ENCODE measurements at regions not wholly inside any gene's neighbourhood (a gene's known extent, or its start where the extent isn't known, plus 50 kb on each side); places are given as distances from the start of the nearest gene placed in this dataset.

GRCh38 chr22:22371031-22371541, 126.5 kb downstream of the VPREB1 start:
- H3K4me3 ChIP-seq: no peak overlapping the region
- intact Hi-C loops (cut with DNase I; ENCODE audit: low total_unique reads) (no loop called here), in situ Hi-C loops (cut with MboI; ENCODE audit: low sequenced_read_pairs in 4 of 4) (no loop called here)
- no peaks in the 10 kb centered on the region for H3K4me1 ChIP-seq
- no peak overlapping the region for H3K27ac ChIP-seq
- TF ChIP-seq, protein P1, sequence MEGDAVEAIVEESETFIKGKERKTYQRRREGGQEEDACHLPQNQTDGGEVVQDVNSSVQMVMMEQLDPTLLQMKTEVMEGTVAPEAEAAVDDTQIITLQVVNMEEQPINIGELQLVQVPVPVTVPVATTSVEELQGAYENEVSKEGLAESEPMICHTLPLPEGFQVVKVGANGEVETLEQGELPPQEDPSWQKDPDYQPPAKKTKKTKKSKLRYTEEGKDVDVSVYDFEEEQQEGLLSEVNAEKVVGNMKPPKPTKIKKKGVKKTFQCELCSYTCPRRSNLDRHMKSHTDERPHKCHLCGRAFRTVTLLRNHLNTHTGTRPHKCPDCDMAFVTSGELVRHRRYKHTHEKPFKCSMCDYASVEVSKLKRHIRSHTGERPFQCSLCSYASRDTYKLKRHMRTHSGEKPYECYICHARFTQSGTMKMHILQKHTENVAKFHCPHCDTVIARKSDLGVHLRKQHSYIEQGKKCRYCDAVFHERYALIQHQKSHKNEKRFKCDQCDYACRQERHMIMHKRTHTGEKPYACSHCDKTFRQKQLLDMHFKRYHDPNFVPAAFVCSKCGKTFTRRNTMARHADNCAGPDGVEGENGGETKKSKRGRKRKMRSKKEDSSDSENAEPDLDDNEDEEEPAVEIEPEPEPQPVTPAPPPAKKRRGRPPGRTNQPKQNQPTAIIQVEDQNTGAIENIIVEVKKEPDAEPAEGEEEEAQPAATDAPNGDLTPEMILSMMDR (IDR thresholded peaks at IDR 0.05 in 4 of 5, conservative IDR thresholded peaks at IDR 0.05 in 1 of 5): no peak
- no peak for TF ChIP-seq POLR2A (IDR thresholded peaks at IDR 0.05)
- peaks cover 0 to 7% (median 0%) of the 10 kb centered on the region in 3 donors for H3K27me3 ChIP-seq
- ATAC-seq: no peak
- no peaks in the 10 kb centered on the region for H3K9me3 ChIP-seq
- DNase-seq: no peak
- no peaks in the 10 kb centered on the region for H3K36me3 ChIP-seq

DNA sequence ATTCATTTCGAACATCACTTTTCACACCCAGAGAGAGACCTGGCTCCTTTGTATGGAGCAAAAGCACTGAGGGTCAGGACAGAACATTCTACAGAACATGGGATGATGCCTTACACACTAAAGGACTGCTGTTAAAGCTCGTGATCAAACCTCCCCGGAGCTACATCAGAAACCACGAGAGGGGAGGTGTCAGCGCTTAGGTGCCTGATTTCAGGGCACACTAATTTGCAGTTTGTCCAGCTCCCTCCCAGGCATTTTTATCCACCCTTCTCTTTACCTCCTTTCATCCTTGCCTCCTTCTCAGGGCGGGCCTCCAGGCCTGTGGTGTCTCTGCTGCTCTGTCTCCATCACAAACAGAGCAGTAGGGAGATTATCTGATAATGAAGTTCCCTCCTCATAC, 127.5 kb downstream of the VPREB1 start:
- Histone ChIP-seq H3K4me1 (no peaks in the 10 kb centered on the region), H3K4me3 (no peak overlapping the region), H3K36me3 (no peaks in the 10 kb centered on the region), H3K27ac (no peak overlapping the region), H3K27me3 (peaks cover 0 to 4% (median 0%) of the 10 kb centered on the region in 3 donors), H3K9me3 (no peaks in the 10 kb centered on the region)
- intact Hi-C loops (cut with DNase I; ENCODE audit: low total_unique reads) (no loop called here), in situ Hi-C loops (cut with MboI; ENCODE audit: low sequenced_read_pairs in 4 of 4) (no loop called here)
- no peak for DNase-seq
- ATAC-seq: no peak
- TF ChIP-seq, protein P1 (IDR thresholded peaks at IDR 0.05 in 4 of 5, conservative IDR thresholded peaks at IDR 0.05 in 1 of 5): no peak
- TF ChIP-seq POLR2A (IDR thresholded peaks at IDR 0.05): no peak

DNA sequence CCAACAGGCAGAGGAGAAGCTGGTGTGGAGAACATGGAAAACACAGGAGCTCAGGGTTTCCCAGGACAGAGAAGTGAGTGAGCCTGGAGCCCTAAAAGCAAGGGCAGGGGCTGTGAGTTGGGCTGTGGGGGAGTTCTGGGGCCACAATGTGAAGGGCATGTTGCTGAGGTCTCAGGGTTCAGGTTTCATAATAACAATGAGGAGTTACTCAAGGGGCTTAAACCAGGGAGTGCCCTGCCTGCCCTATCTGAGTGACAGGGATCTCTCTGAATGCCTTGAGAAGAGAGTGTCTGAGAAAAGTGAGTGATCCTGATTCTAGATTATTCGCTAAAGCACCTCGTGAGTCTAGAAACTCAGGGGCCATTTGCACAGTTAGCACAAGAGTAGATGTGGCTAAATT, 129.6 kb downstream of the VPREB1 start:
- intact Hi-C loops (cut with DNase I; ENCODE audit: low total_unique reads): no loop called here
- no peak overlapping the region for H3K27ac ChIP-seq
- no peak overlapping the region for H3K4me3 ChIP-seq
- H3K4me1 ChIP-seq: no peaks in the 10 kb centered on the region
- no peaks in the 10 kb centered on the region for H3K9me3 ChIP-seq
- in situ Hi-C loops (cut with MboI; ENCODE audit: low sequenced_read_pairs in 4 of 4): no loop called here
- peaks cover 0 to 4% (median 0%) of the 10 kb centered on the region in 3 donors for H3K27me3 ChIP-seq
- H3K36me3 ChIP-seq: no peaks in the 10 kb centered on the region
- no peak for TF ChIP-seq POLR2A (IDR thresholded peaks at IDR 0.05)
- TF ChIP-seq, protein P1 (IDR thresholded peaks at IDR 0.05 in 4 of 5, conservative IDR thresholded peaks at IDR 0.05 in 1 of 5): no peak
- DNase-seq (no peak), ATAC-seq (no peak)

DNA sequence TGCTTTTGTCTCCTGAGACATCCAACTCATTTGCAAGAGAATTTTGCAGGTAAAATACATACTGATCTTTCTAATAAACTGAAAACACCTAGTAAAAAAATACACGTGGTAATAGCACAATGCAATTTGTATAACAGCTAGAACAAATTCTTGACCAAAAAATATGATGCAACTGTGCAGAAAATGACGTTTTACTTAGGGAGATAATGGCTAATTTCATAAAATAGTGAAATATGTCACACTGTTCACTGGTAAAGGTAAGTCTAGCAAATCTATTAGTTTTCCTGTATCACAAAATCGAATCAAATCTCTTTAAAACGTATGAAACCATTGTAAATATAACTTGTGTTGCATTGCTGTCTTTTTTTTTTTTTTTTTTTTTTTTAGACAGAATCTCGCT, 130.0 kb downstream of the VPREB1 start:
- no peak for DNase-seq
- in situ Hi-C loops (cut with MboI; ENCODE audit: low sequenced_read_pairs in 4 of 4): no loop called here
- Histone ChIP-seq H3K4me1 (no peaks in the 10 kb centered on the region), H3K9me3 (no peaks in the 10 kb centered on the region), H3K4me3 (no peak overlapping the region), H3K27me3 (peaks cover 0 to 4% (median 0%) of the 10 kb centered on the region in 3 donors), H3K27ac (no peak overlapping the region), H3K36me3 (no peaks in the 10 kb centered on the region)
- TF ChIP-seq, protein P1 (IDR thresholded peaks at IDR 0.05 in 4 of 5, conservative IDR thresholded peaks at IDR 0.05 in 1 of 5): no peak
- no peak for TF ChIP-seq POLR2A (IDR thresholded peaks at IDR 0.05)
- no peak for ATAC-seq
- intact Hi-C loops (cut with DNase I; ENCODE audit: low total_unique reads): no loop called here

Data from gastrocnemius medialis (tissue), 4 donors.